HL-60 (cell line): ENCODE measurements at regions not wholly inside any gene's neighbourhood (a gene's known extent, or its start where the extent isn't known, plus 50 kb on each side); places are given as distances from the start of the nearest gene placed in this dataset.
"Not testable (repeated sequence)": the region's sequence is repeated elsewhere in the genome, so short reads cannot be mapped to it uniquely, and the experiment has no call there.

Experiments
- CTCF ChIP-seq: IDR thresholded peaks from one replicate; pipeline ENCODE4 v1.5.1; 2011; ENCODE audit warnings: low read length, control low read depth, inconsistent platforms; ENCODE audit not compliant: insufficient read depth
- POLR2AphosphoS5 ChIP-seq: IDR thresholded peaks from 2 replicates; pipeline ENCODE4 v1.6.1; 2012; ENCODE audit warnings: low read depth

- not testable (repeated sequence) for TF ChIP-seq CTCF, POLR2AphosphoS5
Measured at GRCh38 chr6:67904735-67905134, 730.3 kb upstream of the ADGRB3 start.
